ENCODE measurements at regions not wholly inside any gene's neighbourhood (a gene's known extent, or its start where the extent isn't known, plus 50 kb on each side); places are given as distances from the start of the nearest gene placed in this dataset.
A peak's percentile ranks its signal among the peaks of the same experiment; 100 is the strongest.
"Not testable (repeated sequence)": the region's sequence is repeated elsewhere in the genome, so short reads cannot be mapped to it uniquely, and the experiment has no call there.

DNA sequence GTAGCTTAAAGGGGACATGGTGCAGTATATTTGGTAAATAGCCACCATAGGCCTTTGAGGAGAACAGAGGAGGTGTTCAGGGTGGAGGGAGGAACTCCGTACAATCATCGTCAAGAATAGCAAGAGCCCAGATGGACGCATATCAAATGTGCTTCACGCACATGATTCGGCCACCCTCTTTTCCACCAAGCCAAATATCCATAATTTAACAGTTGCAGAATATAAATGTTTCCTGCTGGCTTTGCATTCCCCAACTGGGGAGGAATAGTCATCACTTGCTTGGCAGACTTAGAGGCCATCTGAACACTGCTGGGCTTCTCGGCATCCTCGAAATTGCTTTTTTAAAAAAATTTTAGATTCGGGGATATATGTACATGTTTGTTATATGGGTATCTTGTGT, 111.9 kb upstream of the ERCC4 start:
- no peak for DNase-seq (ENCODE audit: low read depth)

DNA sequence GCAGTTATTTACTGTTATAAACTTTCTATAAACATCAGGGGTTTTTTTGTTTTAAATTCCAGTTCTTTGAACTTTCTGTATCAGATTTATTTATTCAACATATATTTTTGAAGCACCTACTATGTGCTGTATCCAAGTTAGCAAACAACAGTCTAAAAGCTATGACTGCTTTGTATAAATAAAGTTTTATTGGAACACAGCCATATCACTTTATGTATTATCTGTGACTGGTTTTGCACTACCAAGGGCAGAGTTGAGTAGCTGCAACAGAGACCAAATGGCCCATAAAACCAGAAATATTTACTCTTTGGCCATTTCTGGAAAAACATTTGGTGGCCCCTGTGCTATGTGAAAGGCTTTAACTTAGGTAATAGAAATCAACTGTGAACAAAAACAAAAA, 110.2 kb upstream of the ERCC4 start:
- no peak for DNase-seq (ENCODE audit: low read depth)

DNA sequence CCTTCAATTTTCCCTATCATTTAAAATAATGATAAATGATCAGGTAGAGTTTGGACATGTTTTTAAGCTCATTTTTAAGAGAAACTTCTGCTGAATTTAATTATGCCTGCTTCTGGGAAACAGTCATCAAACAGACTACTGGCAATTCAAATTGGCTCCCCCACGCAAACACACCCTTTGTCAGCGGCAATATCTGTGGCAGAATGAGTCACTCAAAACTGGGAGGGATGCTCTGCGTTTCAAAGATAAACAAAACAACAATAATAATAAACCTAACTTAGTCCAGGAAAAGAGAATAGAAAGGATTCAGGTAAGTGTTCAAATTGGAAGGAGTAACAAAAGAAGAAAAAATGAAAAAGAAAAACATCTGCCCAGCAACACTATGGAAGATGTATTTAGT, 108.1 kb upstream of the ERCC4 start:
- DNase-seq (ENCODE audit: low read depth) = no peak

- DNase-seq (ENCODE audit: low read depth) = no peak
These were observed 103.3 kb upstream of the ERCC4 start for GRCh38 chr16:13816701-13817100.

DNA sequence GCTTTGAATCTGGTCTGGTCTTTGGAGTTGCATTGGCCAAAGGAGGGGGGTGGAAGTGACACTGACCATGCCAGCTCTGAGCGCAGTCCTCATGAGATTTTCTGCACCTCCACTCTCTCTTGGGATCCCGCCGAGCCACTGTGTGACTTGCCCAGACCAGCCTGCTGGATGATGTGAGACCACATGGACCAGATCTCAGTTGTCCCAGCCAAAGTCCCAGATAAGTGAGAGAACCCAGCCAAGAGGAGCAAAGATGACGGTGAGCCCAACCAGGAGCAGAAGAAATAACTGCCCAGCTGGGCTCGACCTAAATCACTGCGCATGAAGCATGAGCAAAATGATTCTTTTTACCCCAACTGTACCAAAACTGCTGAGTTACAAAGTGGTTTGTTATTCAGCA, 96.5 kb upstream of the ERCC4 start:
- no peak for DNase-seq (ENCODE audit: low read depth)

- no peak for DNase-seq (ENCODE audit: low read depth)
These were observed 90.2 kb upstream of the ERCC4 start for GRCh38 chr16:13829697-13830299.

GRCh38 chr16:13833515-13833914, 86.4 kb upstream of the ERCC4 start:
- DNase-seq (ENCODE audit: low read depth) = no peak

- no peak for DNase-seq (ENCODE audit: low read depth)
These were observed 84.6 kb upstream of the ERCC4 start for GRCh38 chr16:13835387-13835786.

DNA sequence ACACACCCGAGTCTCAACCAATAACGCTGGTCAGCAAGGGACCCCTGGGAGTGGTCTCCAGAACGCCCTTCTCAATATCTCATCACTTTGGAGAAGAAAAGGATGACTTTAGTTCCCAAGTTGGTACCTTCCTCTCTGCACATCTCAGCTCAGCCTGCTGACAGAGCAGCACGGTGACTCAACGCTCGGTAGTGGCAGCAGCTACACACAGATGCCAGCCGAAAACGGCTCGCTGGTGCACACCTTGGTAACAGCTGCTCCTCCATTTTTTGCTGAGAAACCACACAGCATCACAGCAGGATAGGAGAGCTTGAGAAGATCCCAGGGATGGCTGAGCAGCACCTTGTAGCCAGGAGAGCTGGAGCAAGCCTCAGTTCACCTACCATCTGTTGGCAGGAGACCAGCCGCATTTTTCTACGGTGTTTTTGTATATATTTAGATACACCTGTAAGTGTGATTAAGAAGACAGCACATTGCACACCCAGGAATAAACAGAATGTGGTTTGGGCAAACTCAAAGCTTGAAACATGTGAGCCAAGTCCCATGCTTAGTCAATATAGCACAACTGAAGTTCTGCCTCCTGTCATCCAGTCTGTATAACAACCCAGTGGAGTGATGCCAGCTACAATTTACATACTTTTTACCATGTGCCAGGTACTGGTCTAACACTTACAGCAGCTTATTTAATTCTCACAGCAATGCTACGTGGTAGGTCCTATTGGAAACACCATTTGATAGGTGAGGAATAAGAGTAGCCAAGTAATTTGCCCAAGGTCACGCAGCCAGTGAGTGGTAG, 83.8 kb upstream of the ERCC4 start:
- no peak for DNase-seq (ENCODE audit: low read depth)

DNA sequence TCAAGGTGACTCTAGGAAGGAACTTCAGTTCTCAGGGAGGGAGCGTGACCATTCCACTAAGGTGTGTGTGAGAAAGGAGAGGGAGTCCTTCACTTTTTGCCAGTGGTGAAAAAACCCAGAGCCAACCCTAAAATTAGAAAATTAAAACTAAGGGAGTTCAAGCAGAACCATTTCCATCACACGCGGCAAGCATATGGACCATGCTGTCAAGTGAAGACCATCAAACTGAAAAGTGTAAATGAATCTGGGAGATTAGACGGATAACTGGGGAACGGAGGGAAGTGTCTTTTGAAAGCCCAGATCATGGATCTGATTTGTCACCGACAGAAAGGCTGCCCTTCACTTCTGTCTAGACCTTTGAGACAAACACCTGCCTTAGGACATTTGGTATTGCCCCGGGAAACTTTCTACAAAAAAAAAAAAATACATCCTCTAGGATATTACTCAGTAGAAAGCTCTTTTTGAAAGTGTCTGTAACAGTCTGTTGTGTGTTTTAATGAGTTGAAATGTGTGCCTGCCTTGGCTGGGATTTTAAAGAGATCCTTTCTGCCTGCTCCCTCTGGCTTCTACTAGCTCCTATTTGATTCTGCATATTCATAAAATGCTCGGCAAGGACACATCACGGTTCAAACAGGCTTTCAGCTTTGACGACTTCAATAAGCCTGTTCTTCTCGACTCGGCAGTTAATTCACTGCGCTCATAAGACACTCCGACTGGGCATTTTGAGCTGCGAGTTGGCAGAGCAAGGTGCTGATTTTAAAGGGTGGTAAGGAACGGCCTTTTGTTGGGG, 81.4 kb upstream of the ERCC4 start:
- no peak for DNase-seq (ENCODE audit: low read depth)

GRCh38 chr16:13839577-13839976, 80.4 kb upstream of the ERCC4 start:
- DNase-seq (ENCODE audit: low read depth) = no peak

GRCh38 chr16:13845232-13845631, 74.7 kb upstream of the ERCC4 start:
- DNase-seq (ENCODE audit: low read depth) = no peak

- no peak for DNase-seq (ENCODE audit: low read depth)
These were observed 71.2 kb upstream of the ERCC4 start for GRCh38 chr16:13848795-13849194.

DNA sequence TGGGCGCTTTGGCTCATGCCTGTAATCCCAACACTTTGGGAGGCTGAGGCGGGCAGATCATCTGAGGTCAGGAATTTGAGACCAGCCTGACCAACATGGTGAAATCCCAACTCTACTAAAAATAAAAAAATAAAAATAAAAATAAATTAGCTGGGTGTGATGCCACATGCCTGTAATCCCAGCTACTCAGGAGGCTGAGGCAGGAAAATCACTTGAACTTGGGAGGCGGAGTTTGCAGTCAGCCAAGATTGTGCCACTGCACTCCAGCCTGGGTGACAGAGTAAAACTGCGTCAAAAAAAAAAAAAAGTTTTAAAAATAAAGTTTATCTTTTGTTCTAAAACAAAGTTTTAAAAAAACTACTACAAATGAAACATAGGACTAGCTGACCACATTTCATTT, 69.8 kb upstream of the ERCC4 start:
- not testable (repeated sequence) for DNase-seq (ENCODE audit: low read depth)

DNA sequence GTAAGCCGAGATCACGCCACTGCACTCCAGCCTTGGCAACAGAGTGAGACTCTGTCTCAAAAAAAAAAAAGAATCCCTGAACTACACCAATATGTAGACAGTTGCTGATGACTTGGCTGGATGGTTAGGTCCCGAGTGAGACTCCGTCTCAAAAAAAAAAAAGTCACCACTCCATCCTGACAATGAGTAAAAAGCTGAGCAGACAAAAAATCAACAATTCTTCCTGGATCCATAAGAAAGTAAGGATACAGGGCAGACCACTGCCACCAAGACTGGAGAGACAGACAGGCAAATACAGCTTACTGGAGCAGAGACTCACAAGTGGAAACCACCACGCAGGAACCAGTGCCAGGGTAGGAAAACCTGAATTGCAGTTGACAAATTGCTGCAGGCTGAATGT, 67.1 kb upstream of the ERCC4 start:
- no peak for DNase-seq (ENCODE audit: low read depth)

DNA sequence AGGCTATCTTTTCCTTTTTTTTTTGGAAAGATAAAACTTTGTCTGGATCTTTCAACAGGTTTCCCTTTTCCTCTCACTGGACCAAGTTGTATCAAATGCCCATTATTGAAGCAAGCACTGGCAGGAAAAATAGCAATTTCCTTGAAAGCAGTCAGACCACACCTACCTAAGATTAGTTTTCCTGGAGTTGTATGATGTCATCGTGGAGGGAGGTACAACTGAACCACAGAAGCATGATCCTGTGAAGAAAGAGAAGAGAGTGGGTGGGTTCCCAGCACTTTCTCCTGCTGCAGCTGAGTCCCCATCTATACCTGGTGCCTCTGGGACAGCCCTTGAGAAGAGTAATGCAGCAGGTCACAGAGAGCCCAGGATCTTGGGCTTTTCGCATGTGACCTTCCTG, 63.6 kb upstream of the ERCC4 start:
- no peak for DNase-seq (ENCODE audit: low read depth)

- no peak for DNase-seq (ENCODE audit: low read depth)
These were observed 63.0 kb upstream of the ERCC4 start for GRCh38 chr16:13856811-13857511.

GRCh38 chr16:13858873-13859580, 60.9 kb upstream of the ERCC4 start:
- no peak for DNase-seq (ENCODE audit: low read depth)

- DNase-seq (ENCODE audit: low read depth) = no peak
These were observed 56.7 kb upstream of the ERCC4 start for GRCh38 chr16:13863075-13863765.

- no peak for DNase-seq (ENCODE audit: low read depth)
These were observed 55.3 kb upstream of the ERCC4 start for GRCh38 chr16:13864689-13865088.

DNA sequence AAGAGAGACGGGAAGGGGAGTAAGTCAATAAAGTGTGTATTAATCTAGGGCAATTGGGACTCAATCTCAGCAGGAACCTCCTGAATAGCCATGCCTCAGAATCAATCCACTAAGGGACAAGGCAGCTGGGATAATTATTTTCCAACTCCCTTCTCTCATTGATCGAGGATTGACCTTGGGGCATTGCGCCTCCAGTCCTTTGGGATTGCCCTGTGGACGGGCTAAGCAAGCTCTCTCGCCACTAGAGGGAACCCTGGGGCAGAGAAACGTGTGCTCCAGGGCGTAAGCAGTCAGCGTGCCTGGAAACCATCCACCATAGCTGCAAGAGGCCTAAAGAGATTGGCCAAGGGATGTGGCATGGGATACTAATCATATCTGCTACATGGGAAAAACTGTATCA, 53.9 kb upstream of the ERCC4 start:
- DNase-seq (ENCODE audit: low read depth) = peak; percentile 20

Data from non-pigmented ciliary epithelial cell (primary cell).